ENCODE measurements at regions not wholly inside any gene's neighbourhood (a gene's known extent, or its start where the extent isn't known, plus 50 kb on each side); places are given as distances from the start of the nearest gene placed in this dataset.

DNA sequence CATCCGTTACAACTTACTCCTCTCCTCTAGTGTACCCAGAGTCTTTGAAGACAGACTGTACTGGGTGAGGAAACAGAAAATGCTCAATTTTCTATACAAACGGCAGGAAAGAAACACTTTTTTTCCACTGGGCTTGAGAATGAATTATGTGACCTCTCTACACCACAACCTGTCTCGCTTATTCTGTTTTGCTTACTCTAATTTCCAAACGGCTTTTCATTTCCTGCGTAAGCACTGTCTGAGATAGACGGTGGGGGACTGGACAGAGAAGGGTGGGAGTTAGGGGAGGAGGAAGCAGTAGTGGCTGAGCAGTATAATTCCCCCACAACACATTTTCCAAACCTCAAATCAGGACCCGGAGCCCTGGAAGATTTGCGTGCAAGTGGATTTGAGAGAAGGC is 191.4 kb upstream of the SDK2 start:
- TF ChIP-seq SIN3A (IDR thresholded peaks at IDR 0.05; ENCODE audit: borderline replicate concordance, low read depth, low read length) (no peak), POLR2G (IDR thresholded peaks at IDR 0.05; ENCODE audit: low read depth, low read length) (no peak)
- TF ChIP-seq, protein P1, sequence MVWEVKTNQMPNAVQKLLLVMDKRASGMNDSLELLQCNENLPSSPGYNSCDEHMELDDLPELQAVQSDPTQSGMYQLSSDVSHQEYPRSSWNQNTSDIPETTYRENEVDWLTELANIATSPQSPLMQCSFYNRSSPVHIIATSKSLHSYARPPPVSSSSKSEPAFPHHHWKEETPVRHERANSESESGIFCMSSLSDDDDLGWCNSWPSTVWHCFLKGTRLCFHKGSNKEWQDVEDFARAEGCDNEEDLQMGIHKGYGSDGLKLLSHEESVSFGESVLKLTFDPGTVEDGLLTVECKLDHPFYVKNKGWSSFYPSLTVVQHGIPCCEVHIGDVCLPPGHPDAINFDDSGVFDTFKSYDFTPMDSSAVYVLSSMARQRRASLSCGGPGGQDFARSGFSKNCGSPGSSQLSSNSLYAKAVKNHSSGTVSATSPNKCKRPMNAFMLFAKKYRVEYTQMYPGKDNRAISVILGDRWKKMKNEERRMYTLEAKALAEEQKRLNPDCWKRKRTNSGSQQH (CRISPR knock-in tag; IDR thresholded peaks at IDR 0.05; ENCODE audit: low read depth): no peak
- TF ChIP-seq, protein P2, sequence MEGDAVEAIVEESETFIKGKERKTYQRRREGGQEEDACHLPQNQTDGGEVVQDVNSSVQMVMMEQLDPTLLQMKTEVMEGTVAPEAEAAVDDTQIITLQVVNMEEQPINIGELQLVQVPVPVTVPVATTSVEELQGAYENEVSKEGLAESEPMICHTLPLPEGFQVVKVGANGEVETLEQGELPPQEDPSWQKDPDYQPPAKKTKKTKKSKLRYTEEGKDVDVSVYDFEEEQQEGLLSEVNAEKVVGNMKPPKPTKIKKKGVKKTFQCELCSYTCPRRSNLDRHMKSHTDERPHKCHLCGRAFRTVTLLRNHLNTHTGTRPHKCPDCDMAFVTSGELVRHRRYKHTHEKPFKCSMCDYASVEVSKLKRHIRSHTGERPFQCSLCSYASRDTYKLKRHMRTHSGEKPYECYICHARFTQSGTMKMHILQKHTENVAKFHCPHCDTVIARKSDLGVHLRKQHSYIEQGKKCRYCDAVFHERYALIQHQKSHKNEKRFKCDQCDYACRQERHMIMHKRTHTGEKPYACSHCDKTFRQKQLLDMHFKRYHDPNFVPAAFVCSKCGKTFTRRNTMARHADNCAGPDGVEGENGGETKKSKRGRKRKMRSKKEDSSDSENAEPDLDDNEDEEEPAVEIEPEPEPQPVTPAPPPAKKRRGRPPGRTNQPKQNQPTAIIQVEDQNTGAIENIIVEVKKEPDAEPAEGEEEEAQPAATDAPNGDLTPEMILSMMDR (CRISPR knock-in tag; IDR thresholded peaks at IDR 0.05): no peak

All from HepG2 (cell line).